ENCODE measurements at regions not wholly inside any gene's neighbourhood (a gene's known extent, or its start where the extent isn't known, plus 50 kb on each side); places are given as distances from the start of the nearest gene placed in this dataset.

DNA sequence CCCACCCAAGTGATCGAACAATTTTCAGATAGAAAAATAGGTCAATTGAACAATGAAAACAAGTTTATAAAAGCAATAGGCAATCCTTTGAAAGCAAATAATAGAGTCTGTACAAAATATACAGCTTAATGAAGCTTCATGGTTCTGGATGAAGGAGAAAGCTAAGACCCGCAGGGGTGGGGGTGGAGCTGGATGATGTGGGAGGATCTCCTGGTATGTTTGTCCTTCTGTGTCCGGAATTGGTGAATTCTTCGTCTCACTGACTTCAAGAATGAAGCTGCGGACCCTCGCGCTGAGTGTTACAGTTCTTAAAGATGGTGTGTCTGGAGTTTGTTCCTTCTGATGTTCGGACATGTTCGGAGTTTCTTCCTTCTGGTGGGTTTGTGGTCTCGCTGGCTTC is 149.9 kb downstream of the NXNL2 start:
- TF ChIP-seq RAD21 (IDR thresholded peaks at IDR 0.05; ENCODE audit: low read depth) (no peak), TEAD4 (IDR thresholded peaks at IDR 0.05) (no peak), CEBPB (IDR thresholded peaks at IDR 0.05) (no peak), EGR1 (IDR thresholded peaks at IDR 0.05) (no peak), CREB1 (IDR thresholded peaks at IDR 0.05; ENCODE audit: low read depth) (no peak)
